Transverse colon (tissue), 4 donors: ENCODE measurements at regions not wholly inside any gene's neighbourhood (a gene's known extent, or its start where the extent isn't known, plus 50 kb on each side); places are given as distances from the start of the nearest gene placed in this dataset.

ENCODE experiments used
- DNase-seq: peaks from one replicate; pipeline ENCODE4 v3.0.0-alpha.2; 2019
- H3K27ac ChIP-seq, 4 donors: fragments of 200-600 bp; sonication (generic); 2 replicates each; pipeline ENCODE4 v1.5.1; 2016 to 2018; ENCODE audit warnings: inconsistent platforms in 4 of 4
- H3K27me3 ChIP-seq: fragments of 200-600 bp; sonication (generic); 2 replicates; pipeline ENCODE4 v1.5.1; 2017; ENCODE audit warnings: inconsistent platforms
- H3K36me3 ChIP-seq, 4 donors: fragments of 200-600 bp; sonication (generic); 2 replicates each; pipeline ENCODE4 v1.5.1; 2017 to 2019; ENCODE audit warnings: inconsistent platforms in 4 of 4
- H3K4me1 ChIP-seq, 4 donors: fragments of 200-600 bp; sonication (generic); 2 replicates each; pipeline ENCODE4 v1.5.1; 2017 to 2020; ENCODE audit warnings: inconsistent platforms in 4 of 4
- H3K4me3 ChIP-seq, 4 donors: fragments of 200-600 bp; sonication (generic); 1 replicate in 1 of 4; 2 replicates in 3 of 4; pipeline versions ENCODE4 v1.5.1 to v1.6.1; 2017 to 2019; ENCODE audit warnings: inconsistent platforms in 4 of 4
- H3K9me3 ChIP-seq, 2 donors: fragments of 200-600 bp; sonication (generic); 2 replicates each; pipeline ENCODE4 v1.5.1; 2017 to 2019; ENCODE audit warnings: inconsistent platforms in 2 of 2
- EP300 ChIP-seq: sonication (generic); formaldehyde crosslinking; IDR thresholded peaks from one replicate; pipeline ENCODE4 v1.6.1; 2017; ENCODE audit warnings: antibody characterized with exemption, low read depth
- POLR2A ChIP-seq: fragments of 450-650 bp; IDR thresholded peaks from one replicate; pipeline ENCODE4 v1.6.1; 2016; ENCODE audit warnings: antibody characterized with exemption, mild to moderate bottlenecking, moderate library complexity
- POLR2AphosphoS5 ChIP-seq, 3 donors: sonication (generic); formaldehyde crosslinking; IDR thresholded peaks; one replicate each; pipeline ENCODE4 v1.6.1; 2016; ENCODE audit warnings: antibody characterized with exemption in 3 of 3
- WGBS, 2 donors: methylation state at CpG; one replicate each; pipeline ENCODE4 v1.1.5; 2018; ENCODE audit warnings: low coverage in 1 of 2; 5-methylcytosine and 5-hydroxymethylcytosine counted together
- in situ Hi-C, 4 donors: fragments of 200-750 bp; cut with MboI; loops; one replicate each; pipeline versions ENCODE4 v1.15.0 to v1.15.1; 2017; ENCODE audit warnings: low sequenced_read_pairs in 3 of 4, low pct_ligation_motif_present in 1 of 4, low pct_unique_long_range_greater_than_20kb in 1 of 4
- intact Hi-C: fragments of 100-400 bp; cut with DNase I; formaldehyde crosslinking; loops from one replicate; pipeline ENCODE4 v1.15.1; 2023; ENCODE audit warnings: low total_unique reads
- TF ChIP-seq, protein P1 (sequence below), 5 experiments: fragments of 200-600 bp in 3 of 5; fragments of 450-650 bp in 2 of 5; sonication (generic) in 3 of 5; IDR thresholded peaks; 1 replicate in 2 of 5; 2 replicates in 3 of 5; pipeline ENCODE4 v1.5.1; 2016 to 2017; ENCODE audit warnings: antibody characterized with exemption in 5 of 5, inconsistent platforms in 3 of 5, mild to moderate bottlenecking in 2 of 5, moderate library complexity in 1 of 5

DNA sequence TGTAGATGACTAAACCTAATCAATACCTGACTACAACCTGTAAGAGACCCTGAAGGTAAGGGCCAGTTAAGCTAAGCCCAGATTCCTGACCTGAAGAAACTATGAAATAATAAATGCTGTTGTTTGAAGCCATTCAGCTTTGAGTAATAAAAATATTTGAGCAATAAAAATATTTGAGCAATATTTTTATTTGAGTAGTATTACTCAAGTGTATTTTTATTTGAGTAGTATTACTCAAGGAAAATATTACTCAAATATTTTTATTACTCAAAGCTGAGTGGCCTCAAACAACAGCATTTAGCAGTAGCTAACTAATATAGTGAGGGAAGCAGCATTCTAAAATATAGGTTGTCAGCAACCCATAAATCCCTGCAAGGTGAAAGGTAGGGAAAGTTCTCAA is 143.8 kb upstream of the RARB start:
- no peak for DNase-seq
- no peak overlapping the region for H3K27ac ChIP-seq
- in situ Hi-C loops (no loop called here), intact Hi-C loops (no loop called here)
- TF ChIP-seq EP300 (no peak), POLR2A (no peak), POLR2AphosphoS5 (IDR thresholded peaks at IDR 0.05) (no peak)
- TF ChIP-seq, protein P1, sequence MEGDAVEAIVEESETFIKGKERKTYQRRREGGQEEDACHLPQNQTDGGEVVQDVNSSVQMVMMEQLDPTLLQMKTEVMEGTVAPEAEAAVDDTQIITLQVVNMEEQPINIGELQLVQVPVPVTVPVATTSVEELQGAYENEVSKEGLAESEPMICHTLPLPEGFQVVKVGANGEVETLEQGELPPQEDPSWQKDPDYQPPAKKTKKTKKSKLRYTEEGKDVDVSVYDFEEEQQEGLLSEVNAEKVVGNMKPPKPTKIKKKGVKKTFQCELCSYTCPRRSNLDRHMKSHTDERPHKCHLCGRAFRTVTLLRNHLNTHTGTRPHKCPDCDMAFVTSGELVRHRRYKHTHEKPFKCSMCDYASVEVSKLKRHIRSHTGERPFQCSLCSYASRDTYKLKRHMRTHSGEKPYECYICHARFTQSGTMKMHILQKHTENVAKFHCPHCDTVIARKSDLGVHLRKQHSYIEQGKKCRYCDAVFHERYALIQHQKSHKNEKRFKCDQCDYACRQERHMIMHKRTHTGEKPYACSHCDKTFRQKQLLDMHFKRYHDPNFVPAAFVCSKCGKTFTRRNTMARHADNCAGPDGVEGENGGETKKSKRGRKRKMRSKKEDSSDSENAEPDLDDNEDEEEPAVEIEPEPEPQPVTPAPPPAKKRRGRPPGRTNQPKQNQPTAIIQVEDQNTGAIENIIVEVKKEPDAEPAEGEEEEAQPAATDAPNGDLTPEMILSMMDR (IDR thresholded peaks at IDR 0.05) = no peak
- H3K36me3 ChIP-seq = no peaks in the 10 kb centered on the region
- no peaks in the 10 kb centered on the region for H3K9me3 ChIP-seq
- no peaks in the 10 kb centered on the region for H3K27me3 ChIP-seq
- no peak overlapping the region for H3K4me3 ChIP-seq
- H3K4me1 ChIP-seq = no peaks in the 10 kb centered on the region

DNA sequence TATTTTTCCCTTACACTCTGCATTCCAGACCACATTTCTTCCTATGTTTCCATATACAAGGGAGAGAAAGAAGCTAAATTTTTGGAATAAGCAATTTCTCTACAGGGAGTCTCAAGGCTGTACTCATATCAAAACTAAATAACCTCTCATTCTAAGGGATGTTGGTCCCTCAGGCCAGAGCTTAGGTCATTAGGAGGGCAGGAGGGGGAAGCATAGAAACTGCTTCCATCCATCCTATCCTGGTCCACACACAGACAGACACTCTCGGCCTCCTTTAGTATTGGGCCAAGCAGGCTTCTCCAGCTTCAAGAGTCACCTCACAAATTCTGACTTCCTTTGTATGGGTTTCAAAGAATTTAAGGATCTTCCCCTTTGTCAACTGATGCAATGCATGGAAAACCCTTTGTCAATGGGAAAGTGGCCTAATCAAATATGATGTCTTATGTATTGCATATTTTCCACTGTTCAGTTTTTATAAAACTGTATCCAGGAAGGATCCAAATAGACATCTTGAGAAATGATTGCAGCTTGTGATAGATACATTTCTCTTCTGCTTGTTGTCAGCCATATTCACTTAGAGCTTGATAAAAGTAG is 140.7 kb upstream of the RARB start:
- 95% methylated on average over 1 of the region's 1 CpG; no CpG with 5 or more reads in 1 of the 2 donors for WGBS, 2 donors
- in situ Hi-C loops (no loop called here), intact Hi-C loops (no loop called here)
- DNase-seq = no peak
- TF ChIP-seq POLR2A (no peak), EP300 (no peak), POLR2AphosphoS5 (IDR thresholded peaks at IDR 0.05) (no peak)
- TF ChIP-seq, protein P1 (IDR thresholded peaks at IDR 0.05) = no peak
- Histone ChIP-seq H3K4me3 (no peak overlapping the region), H3K4me1 (peaks cover 0 to 8% (median 4%) of the 10 kb centered on the region in 4 donors), H3K36me3 (no peaks in the 10 kb centered on the region), H3K27ac (no peak overlapping the region), H3K27me3 (no peaks in the 10 kb centered on the region), H3K9me3 (no peaks in the 10 kb centered on the region)

DNA sequence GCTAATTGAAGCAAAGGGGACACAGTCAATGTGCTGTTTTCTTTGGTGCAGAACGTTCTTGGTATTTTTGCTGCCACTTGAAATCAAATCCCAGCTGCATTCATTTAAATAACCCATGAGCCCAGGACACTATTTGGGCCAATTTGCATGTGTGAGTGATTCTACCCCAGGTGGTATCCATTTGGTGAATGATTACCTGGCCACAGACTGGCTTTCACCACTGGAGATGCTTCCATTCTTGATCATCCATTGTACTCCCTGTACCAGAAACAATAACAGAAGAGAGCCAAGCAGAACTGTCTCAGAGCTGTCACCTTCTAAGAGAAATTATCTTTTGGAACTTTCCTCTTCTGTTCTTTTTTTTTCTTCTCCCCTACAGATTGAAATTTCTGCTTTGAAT is 139.7 kb upstream of the RARB start:
- 68% methylated on average over 1 of the region's 1 CpG; no CpG with 5 or more reads in 1 of the 2 donors for WGBS, 2 donors
- Histone ChIP-seq H3K27ac (no peak overlapping the region), H3K4me3 (no peak overlapping the region), H3K9me3 (no peaks in the 10 kb centered on the region), H3K27me3 (no peaks in the 10 kb centered on the region), H3K36me3 (no peaks in the 10 kb centered on the region), H3K4me1 (peaks cover 0 to 8% (median 4%) of the 10 kb centered on the region in 4 donors)
- TF ChIP-seq EP300 (no peak), POLR2AphosphoS5 (IDR thresholded peaks at IDR 0.05) (no peak), POLR2A (no peak)
- TF ChIP-seq, protein P1 (IDR thresholded peaks at IDR 0.05) = no peak
- DNase-seq = no peak
- intact Hi-C loops = no loop called here
- in situ Hi-C loops = no loop called here

DNA sequence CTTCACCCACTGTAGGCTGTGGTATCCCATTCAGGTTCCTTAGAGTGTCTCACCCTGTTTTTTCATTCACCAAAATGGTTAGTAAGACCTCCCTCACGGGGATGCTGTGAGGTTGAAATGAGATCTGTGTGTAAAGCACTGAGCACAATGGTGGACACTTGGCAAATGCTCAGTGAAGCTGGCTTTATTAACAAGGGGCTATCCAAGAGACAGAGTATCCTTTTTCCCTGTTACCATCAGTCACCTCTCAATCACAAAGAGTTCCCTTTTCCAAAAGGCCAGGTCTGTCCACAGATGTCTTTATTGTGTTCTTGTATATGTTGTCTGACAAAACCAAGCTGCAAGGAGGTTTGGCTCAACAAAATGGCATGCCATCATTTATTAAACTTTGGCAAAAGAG is 138.9 kb upstream of the RARB start:
- Histone ChIP-seq H3K27ac (no peak overlapping the region), H3K9me3 (no peaks in the 10 kb centered on the region), H3K27me3 (no peaks in the 10 kb centered on the region), H3K4me1 (peaks cover 0 to 8% (median 4%) of the 10 kb centered on the region in 4 donors), H3K4me3 (no peak overlapping the region), H3K36me3 (no peaks in the 10 kb centered on the region)
- WGBS, 2 donors = 63% methylated on average over 1 of the region's 1 CpG; no CpG with 5 or more reads in 1 of the 2 donors
- DNase-seq = no peak
- intact Hi-C loops = no loop called here
- TF ChIP-seq EP300 = no peak
- TF ChIP-seq, protein P1 (IDR thresholded peaks at IDR 0.05) = no peak
- TF ChIP-seq POLR2AphosphoS5 (IDR thresholded peaks at IDR 0.05) = no peak
- no peak for TF ChIP-seq POLR2A
- in situ Hi-C loops = no loop called here
